Ishikawa (cell line): ENCODE measurements at regions not wholly inside any gene's neighbourhood (a gene's known extent, or its start where the extent isn't known, plus 50 kb on each side); places are given as distances from the start of the nearest gene placed in this dataset.

Source experiments
- CEBPB ChIP-seq: IDR thresholded peaks from 2 replicates; pipeline ENCODE4 v1.6.1; 2012
- CREB1 ChIP-seq: IDR thresholded peaks from 2 replicates; pipeline ENCODE4 v1.6.1; 2012; ENCODE audit warnings: low read depth
- EGR1 ChIP-seq: IDR thresholded peaks from 2 replicates; pipeline ENCODE4 v1.6.1; 2012
- EP300 ChIP-seq: IDR thresholded peaks from 2 replicates; pipeline ENCODE4 v1.6.1; 2012; ENCODE audit warnings: borderline replicate concordance
- FOXM1 ChIP-seq: IDR thresholded peaks from 2 replicates; pipeline ENCODE4 v1.6.1; 2012; ENCODE audit warnings: low read depth, borderline replicate concordance
- MAX ChIP-seq: IDR thresholded peaks from 2 replicates; pipeline ENCODE4 v1.6.1; 2012
- NFIC ChIP-seq: IDR thresholded peaks from 2 replicates; pipeline ENCODE4 v1.6.1; 2012
- RAD21 ChIP-seq: IDR thresholded peaks from 2 replicates; pipeline ENCODE4 v1.6.1; 2012; ENCODE audit warnings: low read depth
- REST ChIP-seq: IDR thresholded peaks from 2 replicates; pipeline ENCODE4 v1.6.1; 2012; ENCODE audit warnings: low read depth, mild to moderate bottlenecking
- TAF1 ChIP-seq: IDR thresholded peaks from 2 replicates; pipeline ENCODE4 v1.6.1; 2012; ENCODE audit warnings: low read depth, mild to moderate bottlenecking
- TCF12 ChIP-seq: IDR thresholded peaks from 2 replicates; pipeline ENCODE4 v1.6.1; 2012; ENCODE audit warnings: low read depth
- TEAD4 ChIP-seq: IDR thresholded peaks from 2 replicates; pipeline ENCODE4 v1.6.1; 2012
- USF1 ChIP-seq: IDR thresholded peaks from 2 replicates; pipeline ENCODE4 v1.6.1; 2012
- YY1 ChIP-seq: IDR thresholded peaks from 2 replicates; pipeline ENCODE4 v1.6.1; 2012; ENCODE audit warnings: low read depth

GRCh38 chr4:133245226-133245625, 96.1 kb downstream of the PCDH10 start:
- TF ChIP-seq TAF1 (no peak), CREB1 (no peak), REST (no peak), FOXM1 (no peak), MAX (no peak), TEAD4 (no peak), RAD21 (no peak), EP300 (no peak), NFIC (no peak), EGR1 (no peak), CEBPB (no peak), YY1 (no peak), USF1 (no peak), TCF12 (no peak)
